Body of pancreas (tissue), 4 donors: ENCODE measurements at regions not wholly inside any gene's neighbourhood (a gene's known extent, or its start where the extent isn't known, plus 50 kb on each side); places are given as distances from the start of the nearest gene placed in this dataset.

ENCODE experiments used
- ATAC-seq: fragments of 150-250 bp; one replicate; pipeline ENCODE4 v1.9.1; 2016
- DNase-seq, 4 donors: peaks; one replicate each; pipeline ENCODE4 v3.0.0-alpha.2; 2019
- H3K27ac ChIP-seq, 4 donors: fragments of 200-600 bp; sonication (generic); 1 replicate in 3 of 4; 2 replicates in 1 of 4; pipeline versions ENCODE4 v1.5.1 to v1.6.1; 2016 to 2019; ENCODE audit warnings: mild to moderate bottlenecking in 1 of 4, mixed read lengths in 1 of 4, moderate library complexity in 1 of 4
- H3K27me3 ChIP-seq, 2 donors: fragments of 200-600 bp; sonication (generic); one replicate each; pipeline ENCODE4 v1.6.0; 2016; ENCODE audit warnings: mild to moderate bottlenecking in 1 of 2
- H3K36me3 ChIP-seq, 2 donors: fragments of 200-600 bp; sonication (generic); replicated peaks in 1 of 2; 2 replicates each; pipeline ENCODE4 v1.5.1; 2016; ENCODE audit warnings: low read depth in 2 of 2; ENCODE audit not compliant: insufficient read depth in 1 of 2
- H3K4me1 ChIP-seq: fragments of 200-600 bp; sonication (generic); one replicate; pipeline ENCODE4 v1.6.0; 2016
- H3K4me3 ChIP-seq, 2 donors: fragments of 200-600 bp; sonication (generic); 1 replicate in 1 of 2; 2 replicates in 1 of 2; pipeline ENCODE4 v1.5.1; 2016 to 2019
- H3K9me3 ChIP-seq, 3 donors: fragments of 200-600 bp; sonication (generic); 1 replicate in 2 of 3; 2 replicates in 1 of 3; pipeline ENCODE4 v1.5.1; 2016
- POLR2A ChIP-seq, 3 donors: fragments of 450-650 bp; IDR thresholded peaks; one replicate each; pipeline ENCODE4 v1.6.1; 2016; ENCODE audit warnings: antibody characterized with exemption in 3 of 3, mild to moderate bottlenecking in 2 of 3
- WGBS, 2 donors: methylation state at CpG; one replicate each; pipeline ENCODE4 v1.1.5; 2017; 5-methylcytosine and 5-hydroxymethylcytosine counted together
- intact Hi-C: fragments of 100-400 bp; cut with DNase I; formaldehyde crosslinking; loops from one replicate; pipeline ENCODE4 v1.15.1; 2023
- TF ChIP-seq, protein P1 (sequence below), 7 experiments: fragments of 450-650 bp in 4 of 7; fragments of 200-600 bp in 3 of 7; sonication (generic) in 3 of 7; IDR thresholded peaks; one replicate each; pipeline ENCODE4 v1.5.1; 2016 to 2019; ENCODE audit warnings: antibody characterized with exemption in 7 of 7

DNA sequence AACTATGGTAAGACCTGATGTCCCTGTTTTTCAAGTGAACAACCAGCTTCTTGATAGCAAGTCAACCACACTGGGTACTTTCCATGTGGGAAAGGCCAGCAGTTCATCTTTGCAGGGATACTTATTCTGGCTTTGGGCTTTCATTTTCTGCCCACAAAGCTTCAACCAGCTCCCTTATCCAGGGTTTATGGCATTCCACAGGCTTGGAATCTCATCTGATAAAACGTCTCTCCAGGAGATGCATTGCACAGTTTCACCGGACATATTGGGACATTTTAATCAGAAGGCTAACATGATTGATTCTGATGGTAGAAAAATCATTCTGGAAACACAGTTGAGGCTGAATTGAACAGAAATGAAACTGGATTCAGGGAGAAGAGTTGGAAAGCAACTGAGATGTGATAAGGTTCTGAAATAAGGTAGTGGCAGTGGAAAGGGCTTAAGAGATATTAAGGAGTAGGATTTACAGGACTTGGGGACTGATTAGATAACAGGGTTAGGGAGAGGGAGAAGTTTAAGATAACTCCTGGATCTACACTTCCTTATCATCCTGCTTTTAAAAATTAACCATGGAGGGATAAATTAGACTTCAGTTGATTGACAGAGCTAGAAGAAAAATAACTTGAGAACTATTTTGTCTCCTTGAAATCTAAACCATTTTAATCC lies 195.8 kb upstream of the FBXL7 start:
- ATAC-seq (no peak), DNase-seq (no peak)
- no peaks in the 10 kb centered on the region for H3K36me3 ChIP-seq
- no peaks in the 10 kb centered on the region for H3K27me3 ChIP-seq
- H3K27ac ChIP-seq, result no peak overlapping the region
- H3K4me3 ChIP-seq, result no peak overlapping the region
- TF ChIP-seq POLR2A (IDR thresholded peaks at IDR 0.05), result no peak
- TF ChIP-seq, protein P1, sequence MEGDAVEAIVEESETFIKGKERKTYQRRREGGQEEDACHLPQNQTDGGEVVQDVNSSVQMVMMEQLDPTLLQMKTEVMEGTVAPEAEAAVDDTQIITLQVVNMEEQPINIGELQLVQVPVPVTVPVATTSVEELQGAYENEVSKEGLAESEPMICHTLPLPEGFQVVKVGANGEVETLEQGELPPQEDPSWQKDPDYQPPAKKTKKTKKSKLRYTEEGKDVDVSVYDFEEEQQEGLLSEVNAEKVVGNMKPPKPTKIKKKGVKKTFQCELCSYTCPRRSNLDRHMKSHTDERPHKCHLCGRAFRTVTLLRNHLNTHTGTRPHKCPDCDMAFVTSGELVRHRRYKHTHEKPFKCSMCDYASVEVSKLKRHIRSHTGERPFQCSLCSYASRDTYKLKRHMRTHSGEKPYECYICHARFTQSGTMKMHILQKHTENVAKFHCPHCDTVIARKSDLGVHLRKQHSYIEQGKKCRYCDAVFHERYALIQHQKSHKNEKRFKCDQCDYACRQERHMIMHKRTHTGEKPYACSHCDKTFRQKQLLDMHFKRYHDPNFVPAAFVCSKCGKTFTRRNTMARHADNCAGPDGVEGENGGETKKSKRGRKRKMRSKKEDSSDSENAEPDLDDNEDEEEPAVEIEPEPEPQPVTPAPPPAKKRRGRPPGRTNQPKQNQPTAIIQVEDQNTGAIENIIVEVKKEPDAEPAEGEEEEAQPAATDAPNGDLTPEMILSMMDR (IDR thresholded peaks at IDR 0.05), result no peak
- intact Hi-C loops, result no loop called here
- H3K4me1 ChIP-seq, result no peaks in the 10 kb centered on the region
- WGBS, 2 donors, result 2 to 14% methylated on average over 2 of the region's 2 CpGs
- H3K9me3 ChIP-seq, result no peaks in the 10 kb centered on the region

DNA sequence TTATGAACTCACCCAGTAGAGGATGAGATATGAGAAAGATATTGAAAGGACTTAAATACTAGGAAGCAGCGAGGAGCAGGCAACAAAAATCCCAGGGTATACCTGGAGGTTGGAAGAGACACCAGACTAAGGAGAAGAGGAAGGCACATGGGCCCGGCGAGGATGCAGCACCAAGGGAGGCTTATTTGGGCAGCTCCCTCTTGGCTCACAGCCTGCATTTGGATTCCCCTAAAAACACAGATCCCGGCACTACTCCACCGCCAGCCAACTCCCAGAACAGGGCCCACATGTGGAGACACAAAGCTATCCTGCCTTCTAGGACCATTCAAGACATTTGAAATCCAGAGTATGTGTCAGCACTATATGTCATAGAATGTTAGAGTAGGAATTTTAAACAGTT lies 199.8 kb upstream of the FBXL7 start:
- no peaks in the 10 kb centered on the region for H3K27me3 ChIP-seq
- DNase-seq (no peak), ATAC-seq (no peak)
- no peak for TF ChIP-seq POLR2A (IDR thresholded peaks at IDR 0.05)
- TF ChIP-seq, protein P1 (IDR thresholded peaks at IDR 0.05), result no peak
- no peaks in the 10 kb centered on the region for H3K4me1 ChIP-seq
- no peak overlapping the region for H3K4me3 ChIP-seq
- no peaks in the 10 kb centered on the region for H3K36me3 ChIP-seq
- intact Hi-C loops, result no loop called here
- H3K9me3 ChIP-seq, result no peaks in the 10 kb centered on the region
- no peak overlapping the region for H3K27ac ChIP-seq
- WGBS, 2 donors, result 74 to 84% methylated on average over 5 of the region's 5 CpGs

DNA sequence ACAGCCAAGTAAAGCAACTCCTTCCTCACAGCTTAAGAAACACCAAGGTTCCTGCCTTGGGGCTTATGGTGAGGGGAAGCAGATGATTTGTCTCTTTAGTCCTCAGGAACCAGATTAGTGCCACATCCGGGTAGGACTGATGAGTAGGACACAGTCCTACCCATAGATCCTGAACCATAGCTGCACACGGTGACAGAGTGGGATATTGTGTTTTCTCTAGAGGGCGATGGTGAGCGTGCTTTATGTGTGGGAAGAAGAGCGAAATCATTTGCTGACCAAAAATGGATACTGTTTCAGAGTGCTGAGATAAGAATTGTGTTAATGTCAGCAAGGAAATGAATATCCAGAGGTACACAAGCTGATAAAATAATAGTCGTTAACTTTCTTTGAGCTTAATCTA lies 209.0 kb upstream of the FBXL7 start:
- Histone ChIP-seq H3K4me3 (no peak overlapping the region), H3K27ac (no peak overlapping the region), H3K36me3 (no peaks in the 10 kb centered on the region), H3K9me3 (no peaks in the 10 kb centered on the region), H3K4me1 (no peaks in the 10 kb centered on the region), H3K27me3 (no peaks in the 10 kb centered on the region)
- DNase-seq (no peak), ATAC-seq (no peak)
- 70 to 75% methylated on average over 6 of the region's 6 CpGs for WGBS, 2 donors
- intact Hi-C loops, result no loop called here
- TF ChIP-seq, protein P1 (IDR thresholded peaks at IDR 0.05), result no peak
- no peak for TF ChIP-seq POLR2A (IDR thresholded peaks at IDR 0.05)

DNA sequence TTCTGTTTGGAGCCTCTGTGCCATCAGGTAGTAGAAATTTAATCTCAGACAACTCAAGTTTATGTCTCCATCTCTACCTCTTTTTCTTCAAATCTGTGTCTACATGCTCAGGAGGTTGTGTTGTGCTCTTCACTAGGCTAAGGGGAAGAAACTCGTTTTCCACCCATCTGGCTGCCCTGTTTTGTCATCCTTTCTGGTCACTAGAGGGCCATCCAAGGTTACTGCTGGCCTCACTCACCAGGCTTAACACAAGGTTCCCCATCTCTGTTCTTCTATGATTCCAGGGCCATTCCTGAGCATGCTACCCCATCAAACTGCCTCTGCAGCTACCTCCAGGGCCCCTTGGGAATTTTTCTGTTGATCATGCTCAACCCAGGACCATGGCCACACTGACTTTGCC lies 213.3 kb upstream of the FBXL7 start:
- intact Hi-C loops, result no loop called here
- H3K27ac ChIP-seq, result no peak overlapping the region
- no peak overlapping the region for H3K4me3 ChIP-seq
- DNase-seq (no peak), ATAC-seq (no peak)
- TF ChIP-seq, protein P1 (IDR thresholded peaks at IDR 0.05), result no peak
- TF ChIP-seq POLR2A (IDR thresholded peaks at IDR 0.05), result no peak
- no peaks in the 10 kb centered on the region for H3K4me1 ChIP-seq
- H3K36me3 ChIP-seq, result no peaks in the 10 kb centered on the region
- no peaks in the 10 kb centered on the region for H3K27me3 ChIP-seq
- H3K9me3 ChIP-seq, result no peaks in the 10 kb centered on the region
- 5 to 6% methylated on average over 1 of the region's 1 CpG for WGBS, 2 donors

DNA sequence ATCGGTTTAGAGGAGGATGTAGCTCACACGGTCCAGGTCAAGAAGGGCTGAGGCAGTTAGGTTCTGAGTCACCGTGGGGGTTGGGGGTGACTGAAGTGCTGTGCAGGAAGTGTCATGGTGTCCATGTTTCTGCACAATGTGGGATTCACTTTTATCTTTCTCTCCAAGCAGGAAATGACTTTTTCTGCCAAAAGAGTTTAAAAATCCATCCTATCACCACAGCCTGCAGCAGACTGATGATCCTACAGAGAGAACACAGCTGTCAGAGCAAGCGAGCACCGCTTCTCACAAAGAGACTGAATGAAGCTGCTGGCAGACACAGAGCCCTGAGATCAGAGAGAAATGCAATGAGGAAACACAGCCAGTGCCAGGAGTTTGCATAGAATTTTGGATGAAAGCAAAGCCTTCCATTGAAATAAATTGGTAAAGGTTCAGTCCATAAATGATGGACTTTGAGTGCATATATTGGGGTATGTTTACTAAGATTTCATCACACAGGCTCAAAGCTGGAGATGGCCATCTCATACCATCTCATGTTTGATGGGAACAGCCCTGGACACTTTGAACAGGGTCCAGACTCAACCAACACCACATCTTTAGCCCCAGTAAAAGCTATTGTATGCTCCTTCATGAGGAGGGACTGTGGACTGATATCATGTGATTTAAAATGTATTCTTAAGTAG lies 213.9 kb upstream of the FBXL7 start:
- no peaks in the 10 kb centered on the region for H3K9me3 ChIP-seq
- TF ChIP-seq, protein P1 (IDR thresholded peaks at IDR 0.05), result no peak
- no peak for TF ChIP-seq POLR2A (IDR thresholded peaks at IDR 0.05)
- WGBS, 2 donors, result 45 to 49% methylated on average over 5 of the region's 5 CpGs
- no peaks in the 10 kb centered on the region for H3K27me3 ChIP-seq
- H3K36me3 ChIP-seq, result no peaks in the 10 kb centered on the region
- H3K27ac ChIP-seq, result no peak overlapping the region
- DNase-seq, result peak in 2 of 4 donors; percentile 7 to 22
- no peak overlapping the region for H3K4me3 ChIP-seq
- ATAC-seq, result no peak
- no peaks in the 10 kb centered on the region for H3K4me1 ChIP-seq
- intact Hi-C loops, result no loop called here
